ENCODE measurements at regions not wholly inside any gene's neighbourhood (a gene's known extent, or its start where the extent isn't known, plus 50 kb on each side); places are given as distances from the start of the nearest gene placed in this dataset.

DNA sequence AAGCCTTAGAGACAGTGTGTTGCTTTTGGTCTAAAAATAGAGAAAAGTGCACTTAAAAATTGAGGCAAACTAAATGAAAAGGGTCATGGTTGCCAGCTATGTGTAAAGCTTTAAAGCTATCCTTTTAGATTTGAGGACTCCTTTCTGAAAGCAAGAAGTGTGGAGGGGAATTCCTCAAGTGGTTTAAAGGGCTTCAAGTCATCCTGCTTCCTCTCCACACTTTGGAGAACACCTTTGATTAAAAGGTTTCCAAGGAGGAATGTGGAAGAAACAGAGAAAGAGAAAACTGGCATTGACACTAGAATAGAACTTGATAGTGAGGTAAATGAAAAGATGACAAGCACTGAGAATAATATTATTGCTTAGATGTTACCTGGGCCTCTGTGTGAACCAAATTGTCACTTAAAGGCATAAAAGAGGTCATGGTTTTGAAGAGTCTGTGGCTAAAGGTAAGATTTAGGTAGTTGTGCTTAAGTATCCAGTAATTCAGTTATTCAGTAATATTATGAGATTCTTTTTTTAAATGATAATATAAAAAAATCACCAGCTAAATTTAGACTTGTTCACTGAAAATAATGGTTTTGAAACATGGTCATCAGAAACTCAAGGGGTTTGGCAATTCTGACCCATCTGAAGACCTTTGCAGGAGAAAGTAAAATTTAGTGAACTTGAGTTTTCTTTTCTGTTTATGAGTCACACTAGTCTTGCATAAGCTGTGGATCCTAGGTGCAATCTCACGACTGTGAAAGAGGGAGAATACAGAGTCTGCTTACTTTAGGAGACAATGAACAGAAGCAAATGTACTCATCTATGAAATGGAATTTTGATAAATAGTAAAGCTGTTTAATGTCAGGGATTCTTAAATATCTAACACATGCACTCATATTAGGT lies 466.0 kb downstream of the KIF20B start:
- TF ChIP-seq CTCF (IDR thresholded peaks at IDR 0.05) = no peak
- no peak for TF ChIP-seq POLR2AphosphoS5 (IDR thresholded peaks at IDR 0.05)
- no peak for TF ChIP-seq EP300 (IDR thresholded peaks at IDR 0.05)
- TF ChIP-seq POLR2A (IDR thresholded peaks at IDR 0.05) = no peak

Measured in sigmoid colon (tissue), 4 donors.